ENCODE measurements at regions not wholly inside any gene's neighbourhood (a gene's known extent, or its start where the extent isn't known, plus 50 kb on each side); places are given as distances from the start of the nearest gene placed in this dataset.
"Not testable (repeated sequence)": the region's sequence is repeated elsewhere in the genome, so short reads cannot be mapped to it uniquely, and the experiment has no call there.

DNA sequence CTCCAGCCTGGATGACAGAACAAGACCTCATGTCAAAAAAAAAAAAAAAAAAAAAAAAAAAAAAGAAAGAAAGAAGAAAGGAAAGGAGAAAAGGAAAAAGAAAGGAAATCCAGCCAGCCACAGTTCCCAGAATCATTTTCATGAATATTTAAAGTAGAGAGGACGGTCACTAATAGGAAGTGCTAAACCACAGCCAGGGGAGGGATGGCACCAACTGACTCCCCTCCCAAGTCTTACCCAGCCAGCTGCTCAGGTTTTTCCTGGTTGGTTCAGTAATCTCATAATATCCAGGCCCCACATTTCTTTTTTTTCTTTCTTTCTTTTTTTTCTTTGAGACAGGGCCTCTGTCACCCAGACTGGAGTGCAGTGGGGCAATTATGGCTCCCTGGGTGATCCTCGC is 63.9 kb upstream of the AK4 start:
- no peak for DNase-seq
- intact Hi-C loops (cut with DNase I), result no loop called here
- Histone ChIP-seq H3K9me3 (replicated peaks in 1 of 3) (no peaks in the 10 kb centered on the region), H3K36me3 (replicated peaks in 1 of 2) (no peaks in the 10 kb centered on the region), H3K27ac (no peak overlapping the region), H3K27me3 (peaks cover 13% of the 10 kb centered on the region), H3K4me1 (replicated peaks in 1 of 2) (no peaks in the 10 kb centered on the region), H3K4me3 (no peak overlapping the region)
- 83 to 94% (median 88%) methylated on average over 2 of the region's 2 CpGs for WGBS, 4 donors
- TF ChIP-seq POLR2A (IDR thresholded peaks at IDR 0.05) (no peak), CTCF (IDR thresholded peaks at IDR 0.05) (no peak)

- H3K4me3 ChIP-seq; DNase-seq; intact Hi-C loops (cut with DNase I); H3K27ac ChIP-seq; H3K36me3 ChIP-seq (replicated peaks in 1 of 2); H3K9me3 ChIP-seq (replicated peaks in 1 of 3); H3K4me1 ChIP-seq (replicated peaks in 1 of 2): not testable (repeated sequence)
- H3K27me3 ChIP-seq, result peaks cover 13% of the 10 kb centered on the region
Observed at GRCh38 chr1:65087519-65087918, 60.5 kb upstream of the AK4 start.

DNA sequence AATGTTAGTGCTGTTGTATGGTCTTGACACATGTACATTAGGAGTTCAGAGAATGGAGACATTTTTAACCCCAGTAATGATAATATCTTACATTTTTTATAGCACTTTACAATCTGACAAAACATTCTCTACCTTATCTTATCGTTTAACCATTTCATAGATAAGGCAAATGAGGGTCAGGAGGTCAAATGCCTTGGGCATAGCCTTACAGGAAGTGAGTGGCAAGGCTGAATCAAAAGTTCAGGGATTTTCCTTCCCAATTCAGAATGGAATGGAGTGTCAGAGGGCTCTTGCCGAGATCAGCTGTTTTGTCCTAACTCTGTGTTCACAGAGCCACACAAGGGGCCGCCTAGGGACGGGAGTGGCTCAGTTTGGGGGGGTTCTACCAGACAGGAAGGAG is 57.6 kb upstream of the AK4 start:
- DNase-seq, result peak in 1 of 7 donors; percentile 25
- intact Hi-C loops (cut with DNase I), result no loop called here
- WGBS, 4 donors, result 32 to 44% (median 34%) methylated on average over 4 of the region's 4 CpGs

GRCh38 chr1:65092691-65093090 is 55.3 kb upstream of the AK4 start:
- TF ChIP-seq POLR2A (IDR thresholded peaks at IDR 0.05), result no peak
- no peak for TF ChIP-seq CTCF (IDR thresholded peaks at IDR 0.05)
- 84 to 95% (median 93%) methylated on average over 2 of the region's 2 CpGs for WGBS, 4 donors

More for the DNA sequence above, 57.6 kb upstream of the AK4 start:
- Histone ChIP-seq H3K4me1 (replicated peaks in 1 of 2) (peaks cover 0 to 6% of the 10 kb centered on the region in 2 donors), H3K27me3 (peaks cover 13% of the 10 kb centered on the region), H3K4me3 (no peak overlapping the region), H3K36me3 (replicated peaks in 1 of 2) (no peaks in the 10 kb centered on the region), H3K9me3 (replicated peaks in 1 of 3) (no peaks in the 10 kb centered on the region), H3K27ac (no peak overlapping the region)
- TF ChIP-seq CTCF (IDR thresholded peaks at IDR 0.05) (no peak), POLR2A (IDR thresholded peaks at IDR 0.05) (no peak)

GRCh38 chr1:65097076-65097475 is 50.9 kb upstream of the AK4 start:
- no peak for DNase-seq
- TF ChIP-seq POLR2A (IDR thresholded peaks at IDR 0.05) (no peak), CTCF (IDR thresholded peaks at IDR 0.05) (no peak)
- Histone ChIP-seq H3K36me3 (replicated peaks in 1 of 2) (no peaks in the 10 kb centered on the region), H3K27ac (no peak overlapping the region), H3K9me3 (replicated peaks in 1 of 3) (no peaks in the 10 kb centered on the region), H3K4me3 (no peak overlapping the region), H3K27me3 (no peaks in the 10 kb centered on the region), H3K4me1 (replicated peaks in 1 of 2) (no peaks in the 10 kb centered on the region)
- WGBS, 4 donors, result 80 to 85% (median 83%) methylated on average over 2 of the region's 2 CpGs
- intact Hi-C loops (cut with DNase I), result no loop called here

More at GRCh38 chr1:65092691-65093090, 55.3 kb upstream of the AK4 start:
- H3K9me3 ChIP-seq (replicated peaks in 1 of 3), result no peaks in the 10 kb centered on the region
- no peak overlapping the region for H3K27ac ChIP-seq
- peaks cover 0 to 6% of the 10 kb centered on the region in 2 donors for H3K4me1 ChIP-seq (replicated peaks in 1 of 2)
- DNase-seq, result no peak
- no peaks in the 10 kb centered on the region for H3K27me3 ChIP-seq
- intact Hi-C loops (cut with DNase I), result no loop called here
- no peak overlapping the region for H3K4me3 ChIP-seq
- H3K36me3 ChIP-seq (replicated peaks in 1 of 2), result no peaks in the 10 kb centered on the region

MicroRNAs in the stretch of these regions (microRNA counts, 767-probe panel; counts per million panel counts)
- 0 counts per million in 2 donors for microRNA hsa-miR-101-3p

Small RNA genes lying in the stretch of these regions (microRNA-seq; reads per million reads assigned to microRNA genes)
- 4.6 to 19.2 (median 13.9) reads per million in 3 donors for gene MIR101-1
- gene MIR3671, result 0 reads per million in 3 donors

Small RNA genes lying in the stretch of these regions (small RNA-seq; reads per million reads assigned to genes)
- 1.3 to 2.0 reads per million in 2 donors for gene MIR101-1
- gene MIR3671, result 0 reads per million in 2 donors
- gene MRPS21P1, result 0 reads per million in 2 donors
- gene RNU6-1176P, result 0 reads per million in 2 donors

Data from adrenal gland (tissue), 9 donors.